ENCODE measurements at regions not wholly inside any gene's neighbourhood (a gene's known extent, or its start where the extent isn't known, plus 50 kb on each side); places are given as distances from the start of the nearest gene placed in this dataset.

- H3K9me3 ChIP-seq (ENCODE audit: control extremely low read depth in 1 of 5, control insufficient read depth in 4 of 5, insufficient read depth in 2 of 5, low read depth in 1 of 5, low read length in 4 of 5) = no peaks in the 10 kb centered on the region
- H3K27me3 ChIP-seq (replicated peaks in 2 of 5; ENCODE audit: control insufficient read depth in 4 of 5, insufficient read depth in 5 of 5, low read length in 4 of 5) = peaks cover 0 to 4% (median 2%) of the 10 kb centered on the region in 5 experiments
- H3K27ac ChIP-seq (ENCODE audit: insufficient read depth in 1 of 2, low read depth in 1 of 2, low read length in 2 of 2, poor library complexity in 1 of 2, severe bottlenecking in 2 of 2) = no peak overlapping the region
- H3K4me1 ChIP-seq (ENCODE audit: control extremely low read depth in 1 of 4, control insufficient read depth in 4 of 4, insufficient read depth in 4 of 4, low read length in 3 of 4) = peaks cover 0 to 8% (median 5%) of the 10 kb centered on the region in 4 experiments
- no peak overlapping the region for H3K4me3 ChIP-seq (ENCODE audit: control insufficient read depth in 1 of 7, extremely low read depth in 1 of 7, insufficient read depth in 4 of 7, low read depth in 2 of 7, low read length in 6 of 7)
- 100% methylated on average over 2 of the region's 3 CpGs for WGBS (ENCODE audit: insufficient coverage)
- ChIA-PET CTCF (interaction anchor here (1.1 kb wide), 1 partner anchor 13 kb away, joined by 3 read pairs; no protein-coding TSS in a partner anchor), POLR2A (no interaction called here)
- no peaks in the 10 kb centered on the region for H3K36me3 ChIP-seq (ENCODE audit: control insufficient read depth in 4 of 4, insufficient read depth in 4 of 4, low read length in 3 of 4)
- DNase-seq = no peak
These were observed 165.5 kb upstream of the TGFBR2 start for GRCh38 chr3:30440880-30441279.

- peak; percentile 3 to 76 (median 60) for DNase-seq
- Histone ChIP-seq H3K4me1 (ENCODE audit: control extremely low read depth in 1 of 4, control insufficient read depth in 4 of 4, insufficient read depth in 4 of 4, low read length in 3 of 4) (peaks cover 0 to 2% (median 0%) of the 10 kb centered on the region in 4 experiments), H3K4me3 (ENCODE audit: control insufficient read depth in 1 of 7, extremely low read depth in 1 of 7, insufficient read depth in 4 of 7, low read depth in 2 of 7, low read length in 6 of 7) (no peak overlapping the region), H3K9me3 (ENCODE audit: control extremely low read depth in 1 of 5, control insufficient read depth in 4 of 5, insufficient read depth in 2 of 5, low read depth in 1 of 5, low read length in 4 of 5) (no peaks in the 10 kb centered on the region), H3K27ac (ENCODE audit: insufficient read depth in 1 of 2, low read depth in 1 of 2, low read length in 2 of 2, poor library complexity in 1 of 2, severe bottlenecking in 2 of 2) (no peak overlapping the region), H3K36me3 (ENCODE audit: control insufficient read depth in 4 of 4, insufficient read depth in 4 of 4, low read length in 3 of 4) (no peaks in the 10 kb centered on the region), H3K27me3 (replicated peaks in 2 of 5; ENCODE audit: control insufficient read depth in 4 of 5, insufficient read depth in 5 of 5, low read length in 4 of 5) (peaks cover 0 to 9% (median 4%) of the 10 kb centered on the region in 5 experiments)
- WGBS (ENCODE audit: insufficient coverage) = 69% methylated on average over 3 of the region's 6 CpGs
- ChIA-PET POLR2A (no interaction called here), CTCF (interaction anchor here (0.6 kb wide), 1 partner anchor 65 kb away, joined by 3 read pairs; no protein-coding TSS in a partner anchor)
These were observed 162.4 kb upstream of the TGFBR2 start for GRCh38 chr3:30443756-30444673.

GRCh38 chr3:30448450-30449289 lies 157.7 kb upstream of the TGFBR2 start:
- H3K27ac ChIP-seq (ENCODE audit: insufficient read depth in 1 of 2, low read depth in 1 of 2, low read length in 2 of 2, poor library complexity in 1 of 2, severe bottlenecking in 2 of 2) = no peak overlapping the region
- no peaks in the 10 kb centered on the region for H3K36me3 ChIP-seq (ENCODE audit: control insufficient read depth in 4 of 4, insufficient read depth in 4 of 4, low read length in 3 of 4)
- H3K4me3 ChIP-seq (ENCODE audit: control insufficient read depth in 1 of 7, extremely low read depth in 1 of 7, insufficient read depth in 4 of 7, low read depth in 2 of 7, low read length in 6 of 7) = no peak overlapping the region
- no peak for DNase-seq
- H3K4me1 ChIP-seq (ENCODE audit: control extremely low read depth in 1 of 4, control insufficient read depth in 4 of 4, insufficient read depth in 4 of 4, low read length in 3 of 4) = peaks cover 0 to 5% (median 0%) of the 10 kb centered on the region in 4 experiments
- CTCF ChIA-PET = interaction anchor here (1.3 kb wide), 1 partner anchor 250 kb away, joined by 3 read pairs; no protein-coding TSS in a partner anchor
- peaks cover 0 to 7% (median 4%) of the 10 kb centered on the region in 5 experiments for H3K27me3 ChIP-seq (replicated peaks in 2 of 5; ENCODE audit: control insufficient read depth in 4 of 5, insufficient read depth in 5 of 5, low read length in 4 of 5)
- 100% methylated on average over 3 of the region's 5 CpGs for WGBS (ENCODE audit: insufficient coverage)
- no peaks in the 10 kb centered on the region for H3K9me3 ChIP-seq (ENCODE audit: control extremely low read depth in 1 of 5, control insufficient read depth in 4 of 5, insufficient read depth in 2 of 5, low read depth in 1 of 5, low read length in 4 of 5)
- POLR2A ChIA-PET = no interaction called here

GRCh38 chr3:30449290-30449632 lies 157.1 kb upstream of the TGFBR2 start:
- ChIA-PET POLR2A (no interaction called here), CTCF (interaction anchor here (1.3 kb wide), 1 partner anchor 249 kb away, joined by 3 read pairs; no protein-coding TSS in a partner anchor)
- no peaks in the 10 kb centered on the region for H3K36me3 ChIP-seq (ENCODE audit: control insufficient read depth in 4 of 4, insufficient read depth in 4 of 4, low read length in 3 of 4)
- H3K9me3 ChIP-seq (ENCODE audit: control extremely low read depth in 1 of 5, control insufficient read depth in 4 of 5, insufficient read depth in 2 of 5, low read depth in 1 of 5, low read length in 4 of 5) = no peaks in the 10 kb centered on the region
- 100% methylated on average over 1 of the region's 1 CpG for WGBS (ENCODE audit: insufficient coverage)
- no peak overlapping the region for H3K4me3 ChIP-seq (ENCODE audit: control insufficient read depth in 1 of 7, extremely low read depth in 1 of 7, insufficient read depth in 4 of 7, low read depth in 2 of 7, low read length in 6 of 7)
- H3K27ac ChIP-seq (ENCODE audit: insufficient read depth in 1 of 2, low read depth in 1 of 2, low read length in 2 of 2, poor library complexity in 1 of 2, severe bottlenecking in 2 of 2) = no peak overlapping the region
- H3K27me3 ChIP-seq (replicated peaks in 2 of 5; ENCODE audit: control insufficient read depth in 4 of 5, insufficient read depth in 5 of 5, low read length in 4 of 5) = peaks cover 0 to 7% (median 4%) of the 10 kb centered on the region in 5 experiments
- DNase-seq = no peak
- peaks cover 0 to 5% (median 0%) of the 10 kb centered on the region in 4 experiments for H3K4me1 ChIP-seq (ENCODE audit: control extremely low read depth in 1 of 4, control insufficient read depth in 4 of 4, insufficient read depth in 4 of 4, low read length in 3 of 4)

- no CpG with 5 or more reads among the region's 3 CpGs for WGBS (ENCODE audit: insufficient coverage)
- H3K4me1 ChIP-seq (ENCODE audit: control extremely low read depth in 1 of 4, control insufficient read depth in 4 of 4, insufficient read depth in 4 of 4, low read length in 3 of 4) = peaks cover 0 to 5% (median 0%) of the 10 kb centered on the region in 4 experiments
- no peaks in the 10 kb centered on the region for H3K9me3 ChIP-seq (ENCODE audit: control extremely low read depth in 1 of 5, control insufficient read depth in 4 of 5, insufficient read depth in 2 of 5, low read depth in 1 of 5, low read length in 4 of 5)
- no peaks in the 10 kb centered on the region for H3K36me3 ChIP-seq (ENCODE audit: control insufficient read depth in 4 of 4, insufficient read depth in 4 of 4, low read length in 3 of 4)
- peaks cover 0 to 4% (median 0%) of the 10 kb centered on the region in 5 experiments for H3K27me3 ChIP-seq (replicated peaks in 2 of 5; ENCODE audit: control insufficient read depth in 4 of 5, insufficient read depth in 5 of 5, low read length in 4 of 5)
- no peak overlapping the region for H3K4me3 ChIP-seq (ENCODE audit: control insufficient read depth in 1 of 7, extremely low read depth in 1 of 7, insufficient read depth in 4 of 7, low read depth in 2 of 7, low read length in 6 of 7)
- DNase-seq = no peak
- H3K27ac ChIP-seq (ENCODE audit: insufficient read depth in 1 of 2, low read depth in 1 of 2, low read length in 2 of 2, poor library complexity in 1 of 2, severe bottlenecking in 2 of 2) = no peak overlapping the region
- ChIA-PET CTCF (no interaction called here), POLR2A (no interaction called here)
These were observed 154.0 kb upstream of the TGFBR2 start for GRCh38 chr3:30452446-30452845.

DNA sequence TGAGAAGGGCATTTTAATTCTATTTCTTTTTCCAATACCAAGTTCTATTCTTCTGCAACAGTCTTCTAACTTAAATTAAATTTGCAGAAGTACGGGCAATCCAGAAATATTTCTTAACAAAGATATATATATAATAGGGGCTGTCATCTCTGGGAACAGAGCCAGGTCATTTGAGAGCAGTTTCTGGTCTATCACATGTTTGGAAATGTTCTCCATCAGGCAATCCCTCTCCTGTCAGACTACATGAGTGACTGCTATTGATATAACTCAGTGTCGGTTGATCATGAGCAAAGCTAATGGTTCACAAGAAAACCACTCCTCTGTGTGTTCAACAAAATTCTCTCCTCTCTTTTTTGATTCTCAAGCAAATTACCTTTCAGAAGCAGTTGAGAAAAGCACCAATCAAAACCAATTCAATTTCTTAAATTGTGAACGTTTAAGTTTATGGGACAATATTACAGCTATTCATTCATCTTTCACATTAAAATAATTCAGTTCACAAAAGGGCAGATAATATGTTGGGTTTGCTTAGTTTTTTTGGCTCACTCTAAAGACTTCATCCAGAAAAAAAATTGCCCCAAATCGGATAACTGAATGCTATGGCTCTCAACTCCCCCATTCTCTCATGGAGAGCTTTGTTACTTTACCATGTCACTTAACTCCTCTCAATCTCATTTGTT lies 152.9 kb upstream of the TGFBR2 start:
- ChIA-PET CTCF (interaction anchor here (1.4 kb wide), 1 partner anchor 12 kb away, joined by 3 read pairs; no protein-coding TSS in a partner anchor), POLR2A (no interaction called here)
- Histone ChIP-seq H3K27me3 (replicated peaks in 2 of 5; ENCODE audit: control insufficient read depth in 4 of 5, insufficient read depth in 5 of 5, low read length in 4 of 5) (no peaks in the 10 kb centered on the region), H3K36me3 (ENCODE audit: control insufficient read depth in 4 of 4, insufficient read depth in 4 of 4, low read length in 3 of 4) (no peaks in the 10 kb centered on the region), H3K4me1 (ENCODE audit: control extremely low read depth in 1 of 4, control insufficient read depth in 4 of 4, insufficient read depth in 4 of 4, low read length in 3 of 4) (peaks cover 0 to 5% (median 0%) of the 10 kb centered on the region in 4 experiments), H3K9me3 (ENCODE audit: control extremely low read depth in 1 of 5, control insufficient read depth in 4 of 5, insufficient read depth in 2 of 5, low read depth in 1 of 5, low read length in 4 of 5) (no peaks in the 10 kb centered on the region), H3K27ac (ENCODE audit: insufficient read depth in 1 of 2, low read depth in 1 of 2, low read length in 2 of 2, poor library complexity in 1 of 2, severe bottlenecking in 2 of 2) (no peak overlapping the region), H3K4me3 (ENCODE audit: control insufficient read depth in 1 of 7, extremely low read depth in 1 of 7, insufficient read depth in 4 of 7, low read depth in 2 of 7, low read length in 6 of 7) (no peak overlapping the region)
- DNase-seq = peak; percentile 5 to 69 (median 66)
- WGBS (ENCODE audit: insufficient coverage) = 17% methylated on average over 1 of the region's 4 CpGs

All from common myeloid progenitor, CD34-positive (primary cell).